Activated CD4-positive, alpha-beta memory T cell treated with anti-CD3 and anti-CD28 coated beads for 36 hours (primary cell): ENCODE measurements at regions not wholly inside any gene's neighbourhood (a gene's known extent, or its start where the extent isn't known, plus 50 kb on each side); places are given as distances from the start of the nearest gene placed in this dataset.

ENCODE experiments used
- CTCF ChIA-PET: fragments of 350-600 bp; sonication (Branson Sonifier 250); formaldehyde crosslinking; loops from one replicate; lab custom pipeline; 2021; ENCODE audit warnings: antibody characterized with exemption, inconsistent platforms; lab: Charles Lee
- POLR2A ChIA-PET: fragments of 350-600 bp; sonication (Branson Sonifier 250); formaldehyde crosslinking; loops from one replicate; lab custom pipeline; 2021; ENCODE audit warnings: antibody characterized with exemption; lab: Charles Lee
- DNase-seq: peaks from one replicate; pipeline ENCODE4 v3.0.0-alpha.2; 2020
- H3K27ac Mint-ChIP-seq: one replicate; pipeline ENCODE4 v1.8.0; 2021; ENCODE audit warnings: mixed read lengths
- H3K27me3 Mint-ChIP-seq: one replicate; pipeline ENCODE4 v1.8.0; 2021; ENCODE audit warnings: mixed read lengths
- H3K36me3 Mint-ChIP-seq: one replicate; pipeline ENCODE4 v1.8.0; 2021; ENCODE audit warnings: mixed read lengths
- H3K4me1 Mint-ChIP-seq: one replicate; pipeline ENCODE4 v1.8.0; 2021; ENCODE audit warnings: low read depth, mixed read lengths
- H3K4me3 Mint-ChIP-seq: one replicate; pipeline ENCODE4 v1.8.0; 2021; ENCODE audit warnings: mild to moderate bottlenecking, mixed read lengths
- H3K9me3 Mint-ChIP-seq: one replicate; pipeline ENCODE4 v1.8.0; 2021; ENCODE audit warnings: mixed read lengths
- intact Hi-C: fragments of 100-400 bp; cut with micrococcal nuclease; formaldehyde crosslinking; loops from one replicate; pipeline ENCODE4 v1.15.1; 2023

DNA sequence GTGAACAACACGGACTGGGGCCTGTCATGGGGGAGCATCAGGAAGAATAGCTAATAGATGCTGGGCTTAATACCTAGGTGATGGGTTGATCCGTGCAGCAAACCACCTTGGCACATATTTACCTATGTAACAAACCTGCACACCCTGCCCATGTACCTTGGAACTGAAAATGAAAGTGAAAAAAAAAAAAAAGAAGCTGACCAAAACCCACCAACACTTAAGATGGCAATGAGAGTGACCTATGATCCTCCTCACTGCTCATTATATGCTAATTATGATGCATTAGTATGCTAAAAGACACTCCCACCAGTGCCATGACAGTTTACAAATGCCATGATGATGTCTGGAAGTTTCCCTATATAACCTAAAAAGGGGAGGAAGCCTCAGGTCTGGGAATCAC is 503.2 kb upstream of the CTSO start:
- no peaks in the 10 kb centered on the region for H3K36me3 Mint-ChIP-seq
- no peak overlapping the region for H3K27ac Mint-ChIP-seq
- peaks cover 15% of the 10 kb centered on the region for H3K9me3 Mint-ChIP-seq

DNA sequence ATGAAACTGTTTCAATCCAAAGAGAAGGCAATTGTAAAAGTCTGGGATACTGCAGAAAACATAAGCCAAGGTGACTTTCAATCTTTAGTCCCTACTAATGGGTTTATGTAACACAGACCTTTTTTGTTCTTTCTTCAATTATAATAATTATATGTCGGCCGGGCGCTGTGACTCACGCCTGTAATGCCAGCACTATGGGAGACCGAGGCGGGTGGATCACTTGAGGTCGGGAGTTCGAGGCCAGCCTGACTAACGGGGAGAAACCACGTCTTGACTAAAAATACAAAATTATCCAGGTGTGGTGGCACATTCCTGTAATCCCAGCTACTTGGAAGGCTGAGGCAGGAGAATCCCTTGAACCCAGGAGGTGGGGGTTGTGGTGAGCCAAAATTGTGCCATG is 489.8 kb upstream of the CTSO start:
- Mint-ChIP-seq H3K4me3 (no peak overlapping the region), H3K4me1 (no peaks in the 10 kb centered on the region), H3K27ac (no peak overlapping the region), H3K9me3 (no peaks in the 10 kb centered on the region), H3K36me3 (no peaks in the 10 kb centered on the region), H3K27me3 (no peaks in the 10 kb centered on the region)
- POLR2A ChIA-PET, result no interaction called here
- no peak for DNase-seq
- intact Hi-C loops, result no loop called here
- CTCF ChIA-PET, result no interaction called here

More for the DNA sequence above, 503.2 kb upstream of the CTSO start:
- CTCF ChIA-PET, result no interaction called here
- Mint-ChIP-seq H3K27me3 (no peaks in the 10 kb centered on the region), H3K4me3 (no peak overlapping the region), H3K4me1 (no peaks in the 10 kb centered on the region)
- POLR2A ChIA-PET, result no interaction called here
- DNase-seq, result no peak
- intact Hi-C loops, result no loop called here

DNA sequence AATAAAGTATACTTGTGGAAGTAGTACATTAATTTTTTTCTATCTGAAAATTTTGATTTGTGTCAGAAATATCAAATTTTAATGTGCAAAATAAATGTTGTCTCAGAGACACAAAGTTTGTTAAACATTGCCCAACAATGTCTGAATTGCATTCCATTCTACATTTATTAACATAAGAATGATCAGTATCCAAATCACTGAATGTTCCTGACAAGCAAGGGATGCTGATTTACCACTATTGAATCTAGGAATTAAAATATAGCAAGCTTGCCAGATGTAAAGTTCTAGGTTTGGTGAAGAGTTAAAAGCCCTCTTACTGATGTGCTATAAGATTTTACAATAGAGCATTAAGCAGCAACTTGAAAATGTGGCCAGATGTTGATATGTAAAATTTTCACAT is 489.2 kb upstream of the CTSO start:
- H3K4me3 Mint-ChIP-seq, result no peak overlapping the region
- H3K36me3 Mint-ChIP-seq, result no peaks in the 10 kb centered on the region
- no peak overlapping the region for H3K27ac Mint-ChIP-seq
- no peak for DNase-seq
- intact Hi-C loops, result no loop called here
- no peaks in the 10 kb centered on the region for H3K4me1 Mint-ChIP-seq
- H3K9me3 Mint-ChIP-seq, result no peaks in the 10 kb centered on the region
- POLR2A ChIA-PET, result no interaction called here
- CTCF ChIA-PET, result no interaction called here
- H3K27me3 Mint-ChIP-seq, result no peaks in the 10 kb centered on the region

DNA sequence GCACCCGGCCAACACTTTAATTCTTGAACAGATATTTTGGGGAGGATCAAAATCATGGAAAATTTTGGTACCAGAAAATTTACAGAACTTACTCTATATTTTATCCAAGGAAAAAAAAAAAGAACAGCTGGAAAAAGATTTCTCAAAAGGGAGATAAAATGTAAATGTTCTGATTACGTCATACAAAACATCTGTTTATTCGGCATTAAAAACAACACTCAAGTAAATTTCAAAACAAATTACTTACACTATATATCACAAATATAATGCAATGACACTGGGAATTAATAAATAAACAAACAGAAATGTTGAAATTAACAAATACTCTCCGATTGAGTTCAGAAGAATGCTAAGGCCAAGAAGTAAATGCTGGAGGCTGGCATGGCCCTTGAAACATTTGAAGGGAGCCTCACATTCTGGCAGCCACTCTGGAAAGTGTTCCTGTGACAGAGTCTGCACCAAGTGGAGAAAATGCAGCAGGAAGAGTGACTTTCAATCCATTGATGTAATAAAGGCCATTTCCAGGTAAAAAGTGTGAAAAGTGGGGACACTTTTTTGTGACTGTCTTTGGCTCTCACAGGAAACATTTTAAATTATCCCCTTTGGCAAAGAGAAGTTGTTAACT is 486.0 kb upstream of the CTSO start:
- Mint-ChIP-seq H3K36me3 (no peaks in the 10 kb centered on the region), H3K27me3 (no peaks in the 10 kb centered on the region), H3K4me1 (no peaks in the 10 kb centered on the region), H3K4me3 (no peak overlapping the region), H3K27ac (no peak overlapping the region), H3K9me3 (no peaks in the 10 kb centered on the region)
- CTCF ChIA-PET, result no interaction called here
- POLR2A ChIA-PET, result no interaction called here
- DNase-seq, result no peak
- intact Hi-C loops, result no loop called here

DNA sequence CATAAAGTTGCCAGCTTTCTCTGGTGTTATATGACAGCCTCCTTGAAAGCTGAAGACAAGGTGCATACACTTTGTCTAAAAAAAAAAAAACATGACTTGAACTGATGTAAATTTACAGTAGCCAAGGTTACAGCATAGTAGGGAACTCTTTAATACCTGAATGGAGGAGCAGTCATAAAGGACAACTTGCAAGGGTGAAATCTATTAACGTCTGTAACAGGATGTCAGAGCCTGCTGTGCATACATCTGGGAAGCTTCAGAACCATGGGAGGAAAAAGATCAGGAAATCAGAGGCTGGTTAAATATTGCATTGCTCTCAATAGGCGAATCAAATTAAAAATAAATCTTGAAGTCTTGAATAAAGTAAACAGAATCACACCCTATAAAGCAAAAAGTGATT is 484.0 kb upstream of the CTSO start:
- no peaks in the 10 kb centered on the region for H3K4me1 Mint-ChIP-seq
- H3K9me3 Mint-ChIP-seq, result no peaks in the 10 kb centered on the region
- H3K36me3 Mint-ChIP-seq, result no peaks in the 10 kb centered on the region
- CTCF ChIA-PET, result no interaction called here
- POLR2A ChIA-PET, result no interaction called here
- intact Hi-C loops, result no loop called here
- H3K4me3 Mint-ChIP-seq, result no peak overlapping the region
- no peaks in the 10 kb centered on the region for H3K27me3 Mint-ChIP-seq
- no peak overlapping the region for H3K27ac Mint-ChIP-seq
- DNase-seq, result no peak

DNA sequence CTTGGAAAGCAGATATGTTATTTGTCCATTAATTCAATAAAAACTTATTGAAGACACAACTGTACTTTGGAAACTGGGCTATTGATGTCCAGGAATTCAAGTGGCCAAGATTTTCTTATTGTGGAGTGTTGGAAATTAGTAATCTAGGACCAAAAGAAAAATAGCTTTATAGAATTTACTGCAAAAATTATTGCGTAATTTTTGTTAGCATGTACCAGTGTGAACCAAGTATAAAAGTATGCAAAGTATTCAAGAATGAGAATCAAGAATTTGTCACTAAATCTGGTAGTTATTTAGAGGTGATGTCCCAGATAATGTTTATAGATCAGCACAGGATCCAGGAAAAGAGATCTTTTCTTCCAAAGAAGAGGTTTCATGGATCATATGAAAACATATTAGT is 468.9 kb upstream of the CTSO start:
- CTCF ChIA-PET, result no interaction called here
- H3K27me3 Mint-ChIP-seq, result no peaks in the 10 kb centered on the region
- no peak overlapping the region for H3K4me3 Mint-ChIP-seq
- peaks cover 5% of the 10 kb centered on the region for H3K9me3 Mint-ChIP-seq
- no peak for DNase-seq
- no peaks in the 10 kb centered on the region for H3K4me1 Mint-ChIP-seq
- no peak overlapping the region for H3K27ac Mint-ChIP-seq
- H3K36me3 Mint-ChIP-seq, result no peaks in the 10 kb centered on the region
- intact Hi-C loops, result no loop called here
- POLR2A ChIA-PET, result no interaction called here

DNA sequence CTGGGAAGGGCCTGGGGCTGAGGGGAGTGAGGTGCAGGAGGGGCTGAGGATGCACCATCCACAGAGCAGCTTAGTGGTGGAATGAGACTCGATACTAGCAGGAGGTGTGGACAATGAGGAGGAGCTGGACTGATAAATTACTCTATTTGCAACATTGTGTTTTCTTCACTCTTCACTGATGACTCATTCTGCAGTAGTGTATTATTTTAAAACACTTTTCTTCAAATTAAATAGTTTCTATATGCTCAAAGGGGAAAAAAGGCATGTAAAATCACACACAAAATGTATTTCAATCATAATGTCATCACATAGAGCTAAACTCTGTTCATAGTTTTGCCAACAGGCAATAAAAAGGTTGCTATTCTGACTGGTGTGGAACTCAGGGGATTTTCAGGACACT is 467.0 kb upstream of the CTSO start:
- ChIA-PET CTCF (no interaction called here), POLR2A (no interaction called here)
- H3K27me3 Mint-ChIP-seq, result no peaks in the 10 kb centered on the region
- intact Hi-C loops, result no loop called here
- H3K9me3 Mint-ChIP-seq, result no peaks in the 10 kb centered on the region
- no peaks in the 10 kb centered on the region for H3K4me1 Mint-ChIP-seq
- no peak overlapping the region for H3K4me3 Mint-ChIP-seq
- H3K36me3 Mint-ChIP-seq, result no peaks in the 10 kb centered on the region
- DNase-seq, result no peak
- H3K27ac Mint-ChIP-seq, result no peak overlapping the region

DNA sequence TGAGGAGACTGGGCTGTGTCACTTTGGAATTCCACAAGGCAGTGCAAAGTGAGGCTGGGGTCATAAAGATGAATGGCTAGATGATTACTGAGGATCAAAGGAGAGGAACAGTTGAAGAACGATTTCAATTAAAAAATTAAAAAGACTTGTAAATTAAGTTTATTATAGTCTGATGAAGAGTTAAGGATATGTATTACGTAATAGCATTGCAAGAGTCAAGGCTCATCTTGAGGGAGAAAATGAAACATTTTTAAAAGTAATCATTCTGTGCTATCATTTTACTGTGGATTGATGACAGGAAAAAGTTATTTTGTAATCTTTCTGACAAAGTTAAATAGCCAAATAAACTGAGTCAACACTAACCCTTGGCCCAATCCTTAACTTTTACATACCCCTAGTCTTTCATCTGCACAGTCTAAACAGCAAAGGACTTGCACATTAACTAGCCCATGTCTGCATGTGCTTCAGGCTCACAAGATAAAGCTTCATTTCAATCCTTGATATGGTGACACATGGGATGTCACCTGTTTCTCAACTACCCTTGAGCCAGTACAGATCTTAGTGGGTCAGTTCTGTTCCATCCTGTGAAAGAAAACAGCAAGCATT is 465.5 kb upstream of the CTSO start:
- DNase-seq, result no peak
- H3K9me3 Mint-ChIP-seq, result no peaks in the 10 kb centered on the region
- ChIA-PET CTCF (no interaction called here), POLR2A (no interaction called here)
- no peaks in the 10 kb centered on the region for H3K27me3 Mint-ChIP-seq
- H3K36me3 Mint-ChIP-seq, result no peaks in the 10 kb centered on the region
- H3K4me1 Mint-ChIP-seq, result no peaks in the 10 kb centered on the region
- H3K4me3 Mint-ChIP-seq, result no peak overlapping the region
- H3K27ac Mint-ChIP-seq, result no peak overlapping the region
- intact Hi-C loops, result no loop called here

DNA sequence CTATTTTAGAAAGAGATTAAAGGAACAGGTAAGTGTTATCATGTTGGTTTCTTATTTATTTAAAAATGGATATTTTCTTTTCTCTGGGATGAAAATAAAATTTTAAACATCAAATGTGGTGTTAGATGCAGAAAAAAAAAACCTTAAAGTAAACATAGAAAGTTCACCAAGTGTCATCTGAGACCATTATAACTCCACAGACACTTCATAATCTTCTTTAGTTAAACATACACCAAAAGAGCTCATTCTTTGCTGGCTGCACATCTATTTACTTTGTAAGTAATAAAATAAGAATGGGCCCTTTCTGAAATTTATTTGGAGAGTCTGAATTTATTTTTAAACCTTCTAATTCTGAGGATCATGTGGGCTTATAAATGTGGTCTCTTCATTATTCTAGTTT is 460.7 kb upstream of the CTSO start:
- POLR2A ChIA-PET, result no interaction called here
- Mint-ChIP-seq H3K27ac (no peak overlapping the region), H3K4me1 (no peaks in the 10 kb centered on the region), H3K27me3 (no peaks in the 10 kb centered on the region), H3K9me3 (peaks cover 3% of the 10 kb centered on the region), H3K4me3 (no peak overlapping the region), H3K36me3 (no peaks in the 10 kb centered on the region)
- DNase-seq, result no peak
- CTCF ChIA-PET, result no interaction called here
- intact Hi-C loops, result no loop called here

DNA sequence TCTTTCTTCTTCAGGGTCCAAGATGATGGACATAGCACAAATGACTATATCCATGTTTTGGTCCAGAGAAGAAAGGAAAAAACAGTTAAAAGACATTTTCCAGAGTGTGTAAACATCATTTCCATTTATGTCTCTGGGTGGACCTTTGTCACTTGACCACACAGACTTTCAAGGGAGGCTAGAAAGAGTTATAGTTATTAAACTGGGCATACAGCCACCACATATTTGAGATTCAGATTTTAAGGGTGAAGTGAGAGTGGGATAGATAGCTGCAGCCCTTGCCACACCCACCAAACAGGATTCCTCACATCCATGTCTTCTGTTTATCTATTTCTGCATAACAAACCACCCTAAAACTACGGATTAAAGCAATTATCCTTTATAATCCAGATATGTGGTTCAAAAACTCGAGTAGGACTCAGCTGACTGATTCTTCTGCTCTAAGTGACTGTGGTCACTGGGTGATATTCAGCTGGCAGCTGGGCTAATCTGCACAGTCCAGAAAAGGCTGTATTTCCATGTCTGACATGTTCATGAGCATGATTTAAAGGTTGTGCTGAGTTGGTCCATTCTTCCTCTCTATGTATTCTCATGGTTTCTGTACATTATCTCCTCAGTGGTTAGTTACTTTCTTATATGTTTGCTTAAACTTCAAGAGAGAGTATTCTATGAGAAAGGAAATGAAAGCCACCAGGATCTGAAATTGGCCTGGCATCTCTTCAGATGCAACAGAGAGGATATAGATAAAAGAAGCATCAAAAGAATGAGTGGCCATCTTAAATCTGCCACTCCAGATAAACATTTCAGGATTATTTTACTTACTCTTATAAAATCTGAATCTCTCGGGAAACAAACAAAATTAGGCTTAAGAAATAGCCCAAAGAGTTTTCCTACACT is 459.8 kb upstream of the CTSO start:
- H3K36me3 Mint-ChIP-seq, result no peaks in the 10 kb centered on the region
- H3K9me3 Mint-ChIP-seq, result peaks cover 6% of the 10 kb centered on the region
- intact Hi-C loops, result no loop called here
- DNase-seq, result no peak
- no peak overlapping the region for H3K4me3 Mint-ChIP-seq
- H3K27ac Mint-ChIP-seq, result no peak overlapping the region
- H3K27me3 Mint-ChIP-seq, result no peaks in the 10 kb centered on the region
- no peaks in the 10 kb centered on the region for H3K4me1 Mint-ChIP-seq
- ChIA-PET CTCF (no interaction called here), POLR2A (no interaction called here)

DNA sequence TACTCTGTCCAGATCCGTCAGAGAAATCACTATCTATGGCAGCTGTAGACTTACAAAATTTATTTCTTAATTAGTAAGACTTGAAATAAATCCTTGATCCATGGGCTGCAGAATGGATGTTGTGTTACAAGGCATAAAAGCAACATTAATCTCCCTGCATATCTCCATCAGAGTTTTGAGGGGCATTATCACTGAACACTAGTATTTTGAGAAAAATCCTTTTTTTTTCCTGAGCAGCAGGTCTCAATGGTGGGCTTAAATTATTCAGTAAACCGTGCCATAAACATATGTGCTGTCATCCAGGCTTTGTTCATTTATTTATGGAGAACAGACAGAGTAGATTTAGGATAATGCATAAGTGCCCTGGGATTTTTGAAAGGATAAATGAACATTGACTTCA is 457.9 kb upstream of the CTSO start:
- ChIA-PET CTCF (interaction anchor here (1.2 kb wide), 1 partner anchor 10 kb away, joined by 3 read pairs; no protein-coding TSS in a partner anchor), POLR2A (no interaction called here)
- H3K9me3 Mint-ChIP-seq, result peaks cover 15% of the 10 kb centered on the region
- no peaks in the 10 kb centered on the region for H3K36me3 Mint-ChIP-seq
- no peak for DNase-seq
- intact Hi-C loops, result no loop called here
- H3K27me3 Mint-ChIP-seq, result no peaks in the 10 kb centered on the region
- no peak overlapping the region for H3K4me3 Mint-ChIP-seq
- H3K27ac Mint-ChIP-seq, result no peak overlapping the region
- H3K4me1 Mint-ChIP-seq, result no peaks in the 10 kb centered on the region

DNA sequence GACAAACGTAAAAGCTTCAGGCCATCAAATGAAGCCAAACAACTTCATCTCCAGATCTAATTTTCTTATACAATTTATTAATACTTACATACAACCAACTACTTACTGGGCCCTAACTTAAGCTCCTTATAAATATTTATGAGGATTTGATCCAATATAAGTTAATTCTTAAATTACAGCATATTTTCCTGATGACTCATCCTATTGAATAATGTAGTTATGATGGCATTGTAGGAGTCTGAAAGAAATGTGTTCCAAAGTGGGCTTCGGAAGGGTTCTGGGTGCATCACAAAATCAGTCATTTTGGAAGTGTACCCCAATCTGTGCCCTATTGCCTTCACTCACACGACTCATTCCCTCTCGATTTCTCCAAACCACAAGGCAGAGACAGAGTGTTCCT is 455.1 kb upstream of the CTSO start:
- Mint-ChIP-seq H3K4me1 (no peaks in the 10 kb centered on the region), H3K27ac (no peak overlapping the region), H3K27me3 (no peaks in the 10 kb centered on the region), H3K36me3 (no peaks in the 10 kb centered on the region), H3K4me3 (no peak overlapping the region), H3K9me3 (peaks cover 22% of the 10 kb centered on the region)
- ChIA-PET CTCF (no interaction called here), POLR2A (no interaction called here)
- intact Hi-C loops, result no loop called here
- DNase-seq, result no peak
